ENCODE measurements at regions not wholly inside any gene's neighbourhood (a gene's known extent, or its start where the extent isn't known, plus 50 kb on each side); places are given as distances from the start of the nearest gene placed in this dataset.

- Histone ChIP-seq H3K9me3 (ENCODE audit: severe bottlenecking) (no peaks in the 10 kb centered on the region), H3K27me3 (ENCODE audit: insufficient read depth, poor library complexity, severe bottlenecking) (no peaks in the 10 kb centered on the region), H3K4me1 (ENCODE audit: insufficient read depth, poor library complexity, severe bottlenecking) (no peaks in the 10 kb centered on the region), H3K36me3 (ENCODE audit: low read depth) (no peaks in the 10 kb centered on the region), H3K27ac (ENCODE audit: poor library complexity, severe bottlenecking) (no peak overlapping the region), H3K4me3 (ENCODE audit: severe bottlenecking) (no peak overlapping the region)
- ATAC-seq (ENCODE audit: low read depth) = no peak
- no peak for DNase-seq (ENCODE audit: low spot score)
- no peak for TF ChIP-seq CTCF (IDR thresholded peaks at IDR 0.05; ENCODE audit: poor library complexity, severe bottlenecking)
Measured at GRCh38 chr4:181437895-181438294, 805.3 kb upstream of the TENM3 start.

- ATAC-seq (ENCODE audit: low read depth) = no peak
- no peak for TF ChIP-seq CTCF (IDR thresholded peaks at IDR 0.05; ENCODE audit: poor library complexity, severe bottlenecking)
Measured at GRCh38 chr4:181438641-181439040, 804.6 kb upstream of the TENM3 start.

GRCh38 chr4:181443021-181443420 is 800.2 kb upstream of the TENM3 start:
- H3K9me3 ChIP-seq (ENCODE audit: severe bottlenecking) = no peaks in the 10 kb centered on the region
- no peak for ATAC-seq (ENCODE audit: low read depth)
- no peaks in the 10 kb centered on the region for H3K4me1 ChIP-seq (ENCODE audit: insufficient read depth, poor library complexity, severe bottlenecking)
- TF ChIP-seq CTCF (IDR thresholded peaks at IDR 0.05; ENCODE audit: poor library complexity, severe bottlenecking) = no peak
- no peaks in the 10 kb centered on the region for H3K36me3 ChIP-seq (ENCODE audit: low read depth)
- no peaks in the 10 kb centered on the region for H3K27me3 ChIP-seq (ENCODE audit: insufficient read depth, poor library complexity, severe bottlenecking)
- H3K27ac ChIP-seq (ENCODE audit: poor library complexity, severe bottlenecking) = no peak overlapping the region
- DNase-seq (ENCODE audit: low spot score) = no peak
- no peak overlapping the region for H3K4me3 ChIP-seq (ENCODE audit: severe bottlenecking)

More at GRCh38 chr4:181438641-181439040, 804.6 kb upstream of the TENM3 start:
- H3K9me3 ChIP-seq (ENCODE audit: severe bottlenecking) = no peaks in the 10 kb centered on the region
- no peak overlapping the region for H3K4me3 ChIP-seq (ENCODE audit: severe bottlenecking)
- H3K4me1 ChIP-seq (ENCODE audit: insufficient read depth, poor library complexity, severe bottlenecking) = no peaks in the 10 kb centered on the region
- H3K36me3 ChIP-seq (ENCODE audit: low read depth) = no peaks in the 10 kb centered on the region
- no peaks in the 10 kb centered on the region for H3K27me3 ChIP-seq (ENCODE audit: insufficient read depth, poor library complexity, severe bottlenecking)
- H3K27ac ChIP-seq (ENCODE audit: poor library complexity, severe bottlenecking) = no peak overlapping the region
- no peak for DNase-seq (ENCODE audit: low spot score)

- peaks cover 3% of the 10 kb centered on the region for H3K27me3 ChIP-seq (ENCODE audit: insufficient read depth, poor library complexity, severe bottlenecking)
- H3K4me1 ChIP-seq (ENCODE audit: insufficient read depth, poor library complexity, severe bottlenecking) = no peaks in the 10 kb centered on the region
- DNase-seq (ENCODE audit: low spot score) (no peak), ATAC-seq (ENCODE audit: low read depth) (no peak)
- H3K4me3 ChIP-seq (ENCODE audit: severe bottlenecking) = no peak overlapping the region
- no peaks in the 10 kb centered on the region for H3K9me3 ChIP-seq (ENCODE audit: severe bottlenecking)
- H3K27ac ChIP-seq (ENCODE audit: poor library complexity, severe bottlenecking) = no peak overlapping the region
- no peaks in the 10 kb centered on the region for H3K36me3 ChIP-seq (ENCODE audit: low read depth)
- TF ChIP-seq CTCF (IDR thresholded peaks at IDR 0.05; ENCODE audit: poor library complexity, severe bottlenecking) = no peak
Measured at GRCh38 chr4:181465826-181466225, 777.4 kb upstream of the TENM3 start.

- no peak overlapping the region for H3K27ac ChIP-seq (ENCODE audit: poor library complexity, severe bottlenecking)
- TF ChIP-seq CTCF (IDR thresholded peaks at IDR 0.05; ENCODE audit: poor library complexity, severe bottlenecking) = no peak
- peaks cover 3% of the 10 kb centered on the region for H3K27me3 ChIP-seq (ENCODE audit: insufficient read depth, poor library complexity, severe bottlenecking)
- H3K4me3 ChIP-seq (ENCODE audit: severe bottlenecking) = no peak overlapping the region
- H3K4me1 ChIP-seq (ENCODE audit: insufficient read depth, poor library complexity, severe bottlenecking) = no peaks in the 10 kb centered on the region
- DNase-seq (ENCODE audit: low spot score) (no peak), ATAC-seq (ENCODE audit: low read depth) (no peak)
- no peaks in the 10 kb centered on the region for H3K36me3 ChIP-seq (ENCODE audit: low read depth)
- H3K9me3 ChIP-seq (ENCODE audit: severe bottlenecking) = no peaks in the 10 kb centered on the region
Measured at GRCh38 chr4:181468451-181468850, 774.8 kb upstream of the TENM3 start.

All from RWPE2 (cell line).